NOMO-1 (cell line): ENCODE measurements at regions not wholly inside any gene's neighbourhood (a gene's known extent, or its start where the extent isn't known, plus 50 kb on each side); places are given as distances from the start of the nearest gene placed in this dataset.

Experiments
- DNase-seq, 2 experiments: peaks; one replicate each; lab custom pipeline; 2025; ENCODE audit not compliant: unreplicated experiment in 2 of 2; lab: John Stamatoyannopoulos, UW

GRCh38 chr14:101171650-101172049 lies 268.1 kb upstream of the RTL1 start:
- DNase-seq = no peak

GRCh38 chr14:101173698-101174521 lies 270.4 kb upstream of the RTL1 start:
- no peak for DNase-seq

GRCh38 chr14:101174522-101174838 lies 271.0 kb upstream of the RTL1 start:
- DNase-seq = no peak

- no peak for DNase-seq
Measured at GRCh38 chr14:101174980-101175606, 271.6 kb upstream of the RTL1 start.

GRCh38 chr14:101175731-101176534 lies 272.4 kb upstream of the RTL1 start:
- DNase-seq = no peak

- no peak for DNase-seq
Measured at GRCh38 chr14:101176535-101177205, 273.1 kb upstream of the RTL1 start.

GRCh38 chr14:101177301-101177971 lies 273.9 kb upstream of the RTL1 start:
- no peak for DNase-seq

GRCh38 chr14:101178184-101179072 lies 274.9 kb upstream of the RTL1 start:
- no peak for DNase-seq

GRCh38 chr14:101179691-101180211 lies 276.2 kb upstream of the RTL1 start:
- no peak for DNase-seq

GRCh38 chr14:101181446-101182313 lies 278.2 kb upstream of the RTL1 start:
- no peak for DNase-seq

- no peak for DNase-seq
Measured at GRCh38 chr14:101182476-101182875, 279.0 kb upstream of the RTL1 start.

GRCh38 chr14:101183376-101184103 lies 280.0 kb upstream of the RTL1 start:
- no peak for DNase-seq

- no peak for DNase-seq
Measured at GRCh38 chr14:101184104-101184455, 280.6 kb upstream of the RTL1 start.

- DNase-seq = no peak
Measured at GRCh38 chr14:101184572-101184971, 281.1 kb upstream of the RTL1 start.

GRCh38 chr14:101185073-101185835 lies 281.7 kb upstream of the RTL1 start:
- DNase-seq = no peak

GRCh38 chr14:101185946-101186345 lies 282.4 kb upstream of the RTL1 start:
- DNase-seq = no peak

- DNase-seq = no peak
Measured at GRCh38 chr14:101186544-101186943, 283.0 kb upstream of the RTL1 start.
